ENCODE measurements at regions not wholly inside any gene's neighbourhood (a gene's known extent, or its start where the extent isn't known, plus 50 kb on each side); places are given as distances from the start of the nearest gene placed in this dataset.

GRCh38 chr5:154107010-154107409 lies 68.2 kb downstream of the MFAP3 start:
- Histone ChIP-seq H3K36me3 (replicated peaks in 1 of 2; ENCODE audit: control extremely low read depth in 1 of 2, control insufficient read depth in 1 of 2, extremely low read depth in 1 of 2, insufficient read depth in 2 of 2, low read length in 1 of 2) (no peaks in the 10 kb centered on the region), H3K79me2 (ENCODE audit: control insufficient read depth, insufficient read depth, low read length) (no peaks in the 10 kb centered on the region), H3K27me3 (replicated peaks in 1 of 4; ENCODE audit: control extremely low read depth in 1 of 4, control insufficient read depth in 3 of 4, insufficient read depth in 4 of 4, low read length in 3 of 4) (peaks cover 0 to 8% (median 1%) of the 10 kb centered on the region in 4 experiments), H3K4me3 (ENCODE audit: control extremely low read depth in 1 of 5, extremely low read depth in 1 of 5, insufficient read depth in 1 of 5, low read depth in 2 of 5, low read length in 4 of 5) (no peak overlapping the region), H3K9ac (ENCODE audit: low read length) (no peak overlapping the region), H3K4me1 (ENCODE audit: control insufficient read depth in 2 of 2, insufficient read depth in 2 of 2, low read length in 2 of 2) (no peaks in the 10 kb centered on the region), H3K4me2 (replicated peaks; ENCODE audit: low read depth, low read length, poor library complexity, severe bottlenecking) (no peak overlapping the region), H2AFZ (ENCODE audit: insufficient read depth, low read depth, low read length, poor library complexity, severe bottlenecking) (no peak overlapping the region), H3K9me3 (ENCODE audit: control extremely low read depth in 1 of 3, control insufficient read depth in 2 of 3, insufficient read depth in 1 of 3, low read length in 2 of 3) (no peaks in the 10 kb centered on the region), H4K20me1 (ENCODE audit: control insufficient read depth, insufficient read depth, low read length, poor library complexity, severe bottlenecking) (no peaks in the 10 kb centered on the region), H3K27ac (ENCODE audit: low read length in 2 of 2) (no peak overlapping the region)
- ATAC-seq (ENCODE audit: low read depth) (no peak), DNase-seq (no peak)
- CTCF ChIA-PET, result interaction anchor here (0.6 to 1.4 kb wide), 2 partner anchors 8 to 298 kb away, joined by 3 to 4 read pairs; no protein-coding TSS in a partner anchor
- H3K27me3 Mint-ChIP-seq, result peaks cover 38% of the 10 kb centered on the region
- no peaks in the 10 kb centered on the region for H3K9me3 Mint-ChIP-seq (ENCODE audit: insufficient read depth)
- H3K4me1 Mint-ChIP-seq, result no peaks in the 10 kb centered on the region
- H3K4me3 Mint-ChIP-seq, result no peak overlapping the region
- intact Hi-C loops (cut with micrococcal nuclease), result no loop called here
- TF ChIP-seq EZH2 (IDR thresholded peaks at IDR 0.05; ENCODE audit: borderline replicate concordance, insufficient read depth, low read depth, low read length, poor library complexity, severe bottlenecking) (no peak), CTCF (IDR thresholded peaks at IDR 0.05) (no peak)
- POLR2A ChIA-PET, result no interaction called here
- no peak overlapping the region for H3K27ac Mint-ChIP-seq

- Mint-ChIP-seq H3K9me3 (ENCODE audit: insufficient read depth) (no peaks in the 10 kb centered on the region), H3K27me3 (peaks cover 39% of the 10 kb centered on the region), H3K4me3 (no peak overlapping the region), H3K27ac (no peak overlapping the region), H3K4me1 (no peaks in the 10 kb centered on the region)
- ChIA-PET POLR2A (no interaction called here), CTCF (interaction anchor here (0.6 kb wide), 1 partner anchor 298 kb away, joined by 4 read pairs; no protein-coding TSS in a partner anchor)
- 40% methylated on average over 1 of the region's 7 CpGs for WGBS (ENCODE audit: insufficient coverage)
- H4K20me1 ChIP-seq (ENCODE audit: control insufficient read depth, insufficient read depth, low read length, poor library complexity, severe bottlenecking), result no peaks in the 10 kb centered on the region
- H3K27me3 ChIP-seq (replicated peaks in 1 of 4; ENCODE audit: control extremely low read depth in 1 of 4, control insufficient read depth in 3 of 4, insufficient read depth in 4 of 4, low read length in 3 of 4), result peaks cover 0 to 12% (median 1%) of the 10 kb centered on the region in 4 experiments
- no peak overlapping the region for H3K4me3 ChIP-seq (ENCODE audit: control extremely low read depth in 1 of 5, extremely low read depth in 1 of 5, insufficient read depth in 1 of 5, low read depth in 2 of 5, low read length in 4 of 5)
- no peak overlapping the region for H3K4me2 ChIP-seq (replicated peaks; ENCODE audit: low read depth, low read length, poor library complexity, severe bottlenecking)
- H3K27ac ChIP-seq (ENCODE audit: low read length in 2 of 2), result no peak overlapping the region
- no peak overlapping the region for H3K9ac ChIP-seq (ENCODE audit: low read length)
- no peaks in the 10 kb centered on the region for H3K4me1 ChIP-seq (ENCODE audit: control insufficient read depth in 2 of 2, insufficient read depth in 2 of 2, low read length in 2 of 2)
- DNase-seq, result no peak
- no peak overlapping the region for H2AFZ ChIP-seq (ENCODE audit: insufficient read depth, low read depth, low read length, poor library complexity, severe bottlenecking)
- H3K36me3 ChIP-seq (replicated peaks in 1 of 2; ENCODE audit: control extremely low read depth in 1 of 2, control insufficient read depth in 1 of 2, extremely low read depth in 1 of 2, insufficient read depth in 2 of 2, low read length in 1 of 2), result no peaks in the 10 kb centered on the region
- H3K9me3 ChIP-seq (ENCODE audit: control extremely low read depth in 1 of 3, control insufficient read depth in 2 of 3, insufficient read depth in 1 of 3, low read length in 2 of 3), result no peaks in the 10 kb centered on the region
- intact Hi-C loops (cut with micrococcal nuclease), result no loop called here
- TF ChIP-seq CTCF (IDR thresholded peaks at IDR 0.05) (no peak), EZH2 (IDR thresholded peaks at IDR 0.05; ENCODE audit: borderline replicate concordance, insufficient read depth, low read depth, low read length, poor library complexity, severe bottlenecking) (no peak)
- no peaks in the 10 kb centered on the region for H3K79me2 ChIP-seq (ENCODE audit: control insufficient read depth, insufficient read depth, low read length)
- ATAC-seq (ENCODE audit: low read depth), result no peak
These were observed 69.0 kb downstream of the MFAP3 start for GRCh38 chr5:154107756-154108155.

Measured in B cell (primary cell).